ENCODE measurements at regions not wholly inside any gene's neighbourhood (a gene's known extent, or its start where the extent isn't known, plus 50 kb on each side); places are given as distances from the start of the nearest gene placed in this dataset.
"Not testable (repeated sequence)": the region's sequence is repeated elsewhere in the genome, so short reads cannot be mapped to it uniquely, and the experiment has no call there.

- not testable (repeated sequence) for TF ChIP-seq CTCF (IDR thresholded peaks at IDR 0.05); POLR2AphosphoS5 (IDR thresholded peaks at IDR 0.05; ENCODE audit: low read depth, low read length); SIN3A (IDR thresholded peaks at IDR 0.05; ENCODE audit: borderline replicate concordance, insufficient read depth, low read depth, low read length)
Observed at GRCh38 chrY:25396911-25397310, 225.0 kb upstream of the CDY1 start.
